Astrocyte (in vitro differentiated cells and primary cell): ENCODE measurements at regions not wholly inside any gene's neighbourhood (a gene's known extent, or its start where the extent isn't known, plus 50 kb on each side); places are given as distances from the start of the nearest gene placed in this dataset.

Experiments
- CTCF ChIP-seq: IDR thresholded peaks from 2 replicates; pipeline ENCODE4 v1.5.1; 2011; ENCODE audit warnings: low read depth, mild to moderate bottlenecking, inconsistent platforms, low read length, moderate library complexity; ENCODE audit not compliant: insufficient read depth
- EZH2 ChIP-seq: IDR thresholded peaks from 2 replicates; pipeline ENCODE4 v1.6.1; 2012; ENCODE audit warnings: mild to moderate bottlenecking, low read length, inconsistent platforms; ENCODE audit not compliant: insufficient read depth

- no peak for TF ChIP-seq CTCF
- TF ChIP-seq EZH2, result no peak
Measured at GRCh38 chr11:111189466-111189865, 56.1 kb upstream of the POU2AF2 start.
